Thymus (tissue), 11 donors: ENCODE measurements at regions not wholly inside any gene's neighbourhood (a gene's known extent, or its start where the extent isn't known, plus 50 kb on each side); places are given as distances from the start of the nearest gene placed in this dataset.

Source experiments
- DNase-seq, 9 donors: peaks; one replicate each; pipeline ENCODE4 v3.0.0-alpha.2; 2013; ENCODE audit warnings: low spot score in 9 of 9, low read depth in 6 of 9, missing footprints in 1 of 9
- H3K27ac ChIP-seq, 2 donors: one replicate each; pipeline ENCODE4 v1.5.1; 2013; ENCODE audit warnings: control low read depth in 1 of 2, low read depth in 1 of 2, low read length in 1 of 2, mild to moderate bottlenecking in 1 of 2, moderate library complexity in 1 of 2
- H3K27me3 ChIP-seq, 2 donors: one replicate each; pipeline ENCODE4 v1.5.1; 2013; ENCODE audit warnings: low read length in 1 of 2; ENCODE audit not compliant: control insufficient read depth in 2 of 2, insufficient read depth in 1 of 2
- H3K36me3 ChIP-seq, 2 donors: one replicate each; pipeline ENCODE4 v1.5.1; 2013; ENCODE audit warnings: low read length in 1 of 2, mild to moderate bottlenecking in 1 of 2, moderate library complexity in 1 of 2; ENCODE audit not compliant: control insufficient read depth in 2 of 2, insufficient read depth in 2 of 2
- H3K4me1 ChIP-seq, 2 donors: one replicate each; pipeline ENCODE4 v1.5.1; 2013; ENCODE audit warnings: low read length in 2 of 2; ENCODE audit not compliant: control insufficient read depth in 2 of 2, insufficient read depth in 2 of 2
- H3K4me3 ChIP-seq, 2 donors: one replicate each; pipeline ENCODE4 v1.5.1; 2013; ENCODE audit warnings: low read length in 2 of 2, control low read depth in 1 of 2, mild to moderate bottlenecking in 1 of 2
- H3K9me3 ChIP-seq, 2 donors: one replicate each; pipeline ENCODE4 v1.5.1; 2013; ENCODE audit warnings: low read length in 1 of 2, mild to moderate bottlenecking in 1 of 2; ENCODE audit not compliant: control insufficient read depth in 2 of 2, insufficient read depth in 1 of 2
- WGBS: extraction: QIAGEN DNeasy Blood & Tissue Kit; methylation state at CpG from one replicate; pipeline ENCODE4 v1.1.7; 2013; 5-methylcytosine and 5-hydroxymethylcytosine counted together
- donor health status: healthy.

- H3K9me3 ChIP-seq: no peaks in the 10 kb centered on the region
- no peaks in the 10 kb centered on the region for H3K36me3 ChIP-seq
- 94% methylated on average over 4 of the region's 4 CpGs for WGBS
- H3K4me3 ChIP-seq: no peak overlapping the region
- H3K27ac ChIP-seq: no peak overlapping the region
- DNase-seq: no peak
- H3K27me3 ChIP-seq: no peaks in the 10 kb centered on the region
- H3K4me1 ChIP-seq: no peaks in the 10 kb centered on the region
Measured at GRCh38 chr1:208358651-208359050, 114.5 kb upstream of the PLXNA2 start.

- Histone ChIP-seq H3K4me1 (no peaks in the 10 kb centered on the region), H3K9me3 (no peaks in the 10 kb centered on the region), H3K36me3 (no peaks in the 10 kb centered on the region), H3K4me3 (no peak overlapping the region), H3K27me3 (no peaks in the 10 kb centered on the region), H3K27ac (no peak overlapping the region)
- 97% methylated on average over 2 of the region's 2 CpGs for WGBS
- no peak for DNase-seq
Measured at GRCh38 chr1:208362011-208362410, 117.8 kb upstream of the PLXNA2 start.

GRCh38 chr1:208366559-208366958, 122.4 kb upstream of the PLXNA2 start:
- Histone ChIP-seq H3K9me3 (no peaks in the 10 kb centered on the region), H3K27ac (no peak overlapping the region), H3K27me3 (no peaks in the 10 kb centered on the region), H3K36me3 (no peaks in the 10 kb centered on the region), H3K4me3 (no peak overlapping the region), H3K4me1 (no peaks in the 10 kb centered on the region)
- WGBS: 94% methylated on average over 1 of the region's 1 CpG
- DNase-seq: no peak

- Histone ChIP-seq H3K27ac (no peak overlapping the region), H3K27me3 (no peaks in the 10 kb centered on the region), H3K4me3 (no peak overlapping the region), H3K36me3 (no peaks in the 10 kb centered on the region), H3K9me3 (no peaks in the 10 kb centered on the region), H3K4me1 (no peaks in the 10 kb centered on the region)
- 34% methylated on average over 2 of the region's 2 CpGs for WGBS
- DNase-seq: no peak
Measured at GRCh38 chr1:208369045-208369444, 124.9 kb upstream of the PLXNA2 start.

- Histone ChIP-seq H3K9me3 (no peaks in the 10 kb centered on the region), H3K36me3 (no peaks in the 10 kb centered on the region), H3K27ac (no peak overlapping the region), H3K4me3 (no peak overlapping the region), H3K4me1 (no peaks in the 10 kb centered on the region), H3K27me3 (no peaks in the 10 kb centered on the region)
- WGBS: 91% methylated on average over 2 of the region's 2 CpGs
- no peak for DNase-seq
Measured at GRCh38 chr1:208369658-208370057, 125.5 kb upstream of the PLXNA2 start.

- Histone ChIP-seq H3K4me1 (no peaks in the 10 kb centered on the region), H3K27me3 (peaks cover 0 to 2% of the 10 kb centered on the region in 2 donors), H3K4me3 (no peak overlapping the region), H3K9me3 (no peaks in the 10 kb centered on the region), H3K27ac (no peak overlapping the region), H3K36me3 (no peaks in the 10 kb centered on the region)
- DNase-seq: no peak
- WGBS: 93% methylated on average over 6 of the region's 6 CpGs
Measured at GRCh38 chr1:208374391-208374941, 130.3 kb upstream of the PLXNA2 start.

- no peak overlapping the region for H3K4me3 ChIP-seq
- DNase-seq: no peak
- no peak overlapping the region for H3K27ac ChIP-seq
- H3K4me1 ChIP-seq: no peaks in the 10 kb centered on the region
- no peaks in the 10 kb centered on the region for H3K36me3 ChIP-seq
- H3K27me3 ChIP-seq: no peaks in the 10 kb centered on the region
- WGBS: 63% methylated on average over 1 of the region's 1 CpG
- H3K9me3 ChIP-seq: no peaks in the 10 kb centered on the region
Measured at GRCh38 chr1:208381481-208381880, 137.3 kb upstream of the PLXNA2 start.

GRCh38 chr1:208387908-208388811, 144.0 kb upstream of the PLXNA2 start:
- H3K27ac ChIP-seq: no peak overlapping the region
- whole genome bisulfite sequencing: 80% methylated on average over 9 of the region's 9 CpGs
- no peaks in the 10 kb centered on the region for H3K36me3 ChIP-seq
- no peaks in the 10 kb centered on the region for H3K27me3 ChIP-seq
- DNase-seq: no peak
- H3K9me3 ChIP-seq: no peaks in the 10 kb centered on the region
- no peak overlapping the region for H3K4me3 ChIP-seq
- H3K4me1 ChIP-seq: no peaks in the 10 kb centered on the region

GRCh38 chr1:208393416-208393815, 149.2 kb upstream of the PLXNA2 start:
- Histone ChIP-seq H3K9me3 (no peaks in the 10 kb centered on the region), H3K27ac (no peak overlapping the region), H3K4me1 (no peaks in the 10 kb centered on the region), H3K27me3 (no peaks in the 10 kb centered on the region), H3K4me3 (no peak overlapping the region), H3K36me3 (no peaks in the 10 kb centered on the region)
- no peak for DNase-seq
- 78% methylated on average over 3 of the region's 3 CpGs for WGBS
